SK-N-SH (cell line): ENCODE measurements at regions not wholly inside any gene's neighbourhood (a gene's known extent, or its start where the extent isn't known, plus 50 kb on each side); places are given as distances from the start of the nearest gene placed in this dataset.

Experiments
- CTCF ChIA-PET: fragments of 300-600, 350-600 bp; formaldehyde crosslinking; extraction: SDS; loops from one replicate; lab custom pipeline; 2021; lab: Yijun Ruan, JAX
- POLR2A ChIA-PET: fragments of 350-600 bp; sonication (Branson Sonifier 250); formaldehyde crosslinking; extraction: SDS; loops from one replicate; lab custom pipeline; 2020; ENCODE audit warnings: antibody characterized with exemption, inconsistent platforms; lab: Yijun Ruan, JAX
- DNase-seq: peaks from one replicate; pipeline ENCODE4 v3.0.0; 2012
- H2AFZ ChIP-seq: fragments of 200-600 bp; sonication (generic); 2 replicates; pipeline ENCODE4 v1.8.1; 2016; ENCODE audit warnings: antibody characterized with exemption, mild to moderate bottlenecking, low read depth
- H3F3A ChIP-seq: fragments of 200-600 bp; sonication (generic); replicated peaks from 2 replicates; pipeline ENCODE3; 2016; ENCODE audit warnings: antibody characterized with exemption, mild to moderate bottlenecking; ENCODE audit not compliant: insufficient read depth
- H3K27ac ChIP-seq, 2 experiments: fragments of 200-500 bp in 1 of 2; fragments of 200-600 bp in 1 of 2; sonication (Bioruptor generic) in 1 of 2; sonication (generic), shearing (Covaris generic) in 1 of 2; 2 replicates each; pipeline versions ENCODE4 v1.5.1 to v1.6.1; 2014 to 2016; ENCODE audit warnings: low read depth in 2 of 2, inconsistent platforms in 1 of 2, low read length in 1 of 2, mild to moderate bottlenecking in 1 of 2, mixed read lengths in 1 of 2
- H3K27me3 ChIP-seq: fragments of 200-600 bp; sonication (generic), shearing (Covaris generic); 2 replicates; pipeline ENCODE4 v1.6.1; 2016; ENCODE audit warnings: mixed run types; ENCODE audit not compliant: insufficient read depth
- H3K36me3 ChIP-seq, 2 experiments: fragments of 200-500 bp in 1 of 2; fragments of 200-600 bp in 1 of 2; sonication (Bioruptor generic) in 1 of 2; sonication (generic) in 1 of 2; replicated peaks in 1 of 2; 2 replicates each; pipeline versions ENCODE3 to v1.5.1; 2014 to 2016; ENCODE audit warnings: low read length in 1 of 2, mild to moderate bottlenecking in 1 of 2; ENCODE audit not compliant: insufficient read depth in 2 of 2, control insufficient read depth in 1 of 2
- H3K4me1 ChIP-seq, 2 experiments: fragments of 200-500 bp in 1 of 2; fragments of 200-600 bp in 1 of 2; sonication (Bioruptor generic) in 1 of 2; sonication (generic), shearing (Covaris generic) in 1 of 2; 2 replicates each; pipeline versions ENCODE4 v1.5.1 to v1.6.1; 2014 to 2016; ENCODE audit warnings: low read depth in 1 of 2, low read length in 1 of 2, mixed run types in 1 of 2; ENCODE audit not compliant: insufficient read depth in 2 of 2, control insufficient read depth in 1 of 2
- H3K4me2 ChIP-seq: fragments of 200-600 bp; sonication (generic), shearing (Covaris generic); 2 replicates; pipeline ENCODE4 v1.6.1; 2017; ENCODE audit warnings: mixed run types
- H3K4me3 ChIP-seq, 2 experiments: fragments of 200-500 bp in 1 of 2; fragments of 200-600 bp in 1 of 2; sonication (Bioruptor generic) in 1 of 2; sonication (generic), shearing (Covaris generic) in 1 of 2; 2 replicates each; pipeline versions ENCODE4 v1.5.1 to v1.8.1; 2014 to 2016; ENCODE audit warnings: low read depth in 2 of 2, inconsistent platforms in 1 of 2, low read length in 1 of 2, mild to moderate bottlenecking in 1 of 2, mixed read lengths in 1 of 2, moderate library complexity in 1 of 2
- H3K79me2 ChIP-seq: fragments of 200-600 bp; sonication (generic); 2 replicates; pipeline ENCODE4 v1.8.1; 2017; ENCODE audit warnings: mild to moderate bottlenecking; ENCODE audit not compliant: insufficient read depth
- H3K9ac ChIP-seq: fragments of 200-600 bp; sonication (generic); 2 replicates; pipeline ENCODE4 v1.6.1; 2017; ENCODE audit warnings: mixed run types
- H3K9me2 ChIP-seq: fragments of 200-600 bp; sonication (generic); 2 replicates; pipeline ENCODE4 v1.6.1; 2017; ENCODE audit warnings: mixed run types
- H3K9me3 ChIP-seq: fragments of 200-600 bp; sonication (generic); 2 replicates; pipeline ENCODE4 v1.6.1; 2017; ENCODE audit warnings: mixed run types, mild to moderate bottlenecking, moderate library complexity
- H4K20me1 ChIP-seq: fragments of 200-600 bp; sonication (generic); 2 replicates; pipeline ENCODE4 v1.6.1; 2017; ENCODE audit warnings: mild to moderate bottlenecking, mixed run types; ENCODE audit not compliant: insufficient read depth
- CHD2 ChIP-seq: fragments of 150-350 bp; IDR thresholded peaks from 2 replicates; pipeline ENCODE4 v1.6.1; 2018; ENCODE audit warnings: low read length; ENCODE audit not compliant: partially characterized antibody
- EZH2phosphoT487 ChIP-seq: fragments of 200-600 bp; sonication (generic); IDR thresholded peaks from 2 replicates; pipeline ENCODE4 v1.6.1; 2017; ENCODE audit warnings: low read depth, mixed run types, mild to moderate bottlenecking, antibody characterized with exemption, moderate library complexity, borderline replicate concordance
- FOSL2 ChIP-seq: IDR thresholded peaks from 2 replicates; pipeline ENCODE4 v1.4.0; 2012; ENCODE audit warnings: low read depth, mild to moderate bottlenecking, moderate library complexity, borderline replicate concordance
- FOXJ3 ChIP-seq: sonication (generic); formaldehyde crosslinking; IDR thresholded peaks from 2 replicates; pipeline ENCODE4 v1.5.1; 2020; ENCODE audit warnings: mild to moderate bottlenecking, missing genetic modification reagents
- GATA2 ChIP-seq: sonication (generic); formaldehyde crosslinking; IDR thresholded peaks from 2 replicates; pipeline ENCODE4 v1.5.0; 2020; ENCODE audit warnings: mild to moderate bottlenecking, missing genetic modification reagents
- MEF2A ChIP-seq: IDR thresholded peaks from 2 replicates; pipeline ENCODE4 v1.4.0; 2012; ENCODE audit warnings: low read depth, borderline replicate concordance
- MXI1 ChIP-seq: IDR thresholded peaks from 2 replicates; pipeline ENCODE4 v1.6.1; 2012; ENCODE audit warnings: mild to moderate bottlenecking, low read depth, low read length, improper control_type of control experiment
- NFIC ChIP-seq: IDR thresholded peaks from 2 replicates; pipeline ENCODE4 v1.4.0; 2012; ENCODE audit warnings: borderline replicate concordance
- NRF1 ChIP-seq: IDR thresholded peaks from 2 replicates; pipeline ENCODE4 v1.6.1; 2012; ENCODE audit warnings: low read depth, mild to moderate bottlenecking, low read length
- RCOR1 ChIP-seq: fragments of 150-350 bp; IDR thresholded peaks from 2 replicates; pipeline ENCODE4 v1.6.1; 2017; ENCODE audit warnings: antibody characterized with exemption, low read length
- RFX5 ChIP-seq: IDR thresholded peaks from 2 replicates; pipeline ENCODE4 v1.6.1; 2012; ENCODE audit warnings: mild to moderate bottlenecking, improper control_type of control experiment, low read length
- SIN3A ChIP-seq: IDR thresholded peaks from 2 replicates; pipeline ENCODE4 v1.6.1; 2012; ENCODE audit warnings: low read depth, mild to moderate bottlenecking, low read length, moderate library complexity, borderline replicate concordance
- SMC3 ChIP-seq: IDR thresholded peaks from 2 replicates; pipeline ENCODE4 v1.6.1; 2012; ENCODE audit warnings: low read depth, low read length, improper control_type of control experiment
- TCF12 ChIP-seq: IDR thresholded peaks from 2 replicates; pipeline ENCODE4 v1.4.0; 2012
- TEAD4 ChIP-seq: IDR thresholded peaks from 2 replicates; pipeline ENCODE4 v1.4.0; 2012; ENCODE audit warnings: mild to moderate bottlenecking, borderline replicate concordance; ENCODE audit not compliant: insufficient read depth
- WGBS: methylation state at CpG from one replicate; pipeline ENCODE4 v1.1.6; 2017; ENCODE audit warnings: low lambda C conversion rate; 5-methylcytosine and 5-hydroxymethylcytosine counted together
- TF ChIP-seq, protein P1 (sequence below): IDR thresholded peaks from 2 replicates; pipeline ENCODE4 v1.4.0; 2012; ENCODE audit warnings: low read depth
- TF ChIP-seq, protein P2 (sequence below): fragments of 150-350 bp; IDR thresholded peaks from 2 replicates; pipeline ENCODE4 v1.6.1; 2017; ENCODE audit warnings: antibody characterized with exemption, low read length, low read depth, borderline replicate concordance
- TF ChIP-seq, protein P3 (sequence below): IDR thresholded peaks from 2 replicates; pipeline ENCODE4; 2012

DNA sequence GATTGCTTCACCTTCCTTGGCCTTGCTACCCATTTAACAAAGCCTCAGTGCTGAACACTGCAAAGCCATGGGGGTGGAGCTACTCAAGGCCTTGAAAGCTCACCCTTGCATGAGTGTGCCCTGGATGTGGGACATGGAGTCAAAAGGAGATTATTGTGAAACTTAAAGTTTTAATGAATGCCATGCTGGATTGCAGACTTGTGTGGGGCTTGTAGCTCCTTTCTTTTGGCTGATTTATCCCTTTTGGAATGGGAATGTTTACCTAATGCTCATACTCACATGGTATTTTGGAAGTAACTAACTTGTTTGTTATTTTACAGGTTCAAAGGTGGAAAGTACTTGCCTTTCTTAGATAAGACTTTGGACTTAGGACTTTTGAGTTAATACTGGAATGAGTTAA, 538.5 kb upstream of the NECTIN3 start:
- Histone ChIP-seq H3K36me3 (no peaks in the 10 kb centered on the region), H2AFZ (no peak overlapping the region), H3K9ac (no peak overlapping the region), H3K4me3 (no peak overlapping the region), H3K27me3 (no peaks in the 10 kb centered on the region), H4K20me1 (no peaks in the 10 kb centered on the region), H3F3A (peaks cover under 1% of the 10 kb centered on the region), H3K27ac (no peak overlapping the region), H3K9me2 (no peaks in the 10 kb centered on the region), H3K9me3 (no peaks in the 10 kb centered on the region), H3K79me2 (no peaks in the 10 kb centered on the region), H3K4me1 (peaks cover 0 to 2% of the 10 kb centered on the region in 2 experiments; a peak in 1 of 4 replicates), H3K4me2 (no peak overlapping the region)
- TF ChIP-seq MEF2A = no peak
- TF ChIP-seq, protein P1, sequence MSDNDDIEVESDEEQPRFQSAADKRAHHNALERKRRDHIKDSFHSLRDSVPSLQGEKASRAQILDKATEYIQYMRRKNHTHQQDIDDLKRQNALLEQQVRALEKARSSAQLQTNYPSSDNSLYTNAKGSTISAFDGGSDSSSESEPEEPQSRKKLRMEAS = no peak
- no peak for TF ChIP-seq SMC3
- no peak for TF ChIP-seq MXI1
- TF ChIP-seq RCOR1 = no peak
- TF ChIP-seq, protein P2, sequence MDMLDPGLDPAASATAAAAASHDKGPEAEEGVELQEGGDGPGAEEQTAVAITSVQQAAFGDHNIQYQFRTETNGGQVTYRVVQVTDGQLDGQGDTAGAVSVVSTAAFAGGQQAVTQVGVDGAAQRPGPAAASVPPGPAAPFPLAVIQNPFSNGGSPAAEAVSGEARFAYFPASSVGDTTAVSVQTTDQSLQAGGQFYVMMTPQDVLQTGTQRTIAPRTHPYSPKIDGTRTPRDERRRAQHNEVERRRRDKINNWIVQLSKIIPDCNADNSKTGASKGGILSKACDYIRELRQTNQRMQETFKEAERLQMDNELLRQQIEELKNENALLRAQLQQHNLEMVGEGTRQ = no peak
- TF ChIP-seq TCF12 = no peak
- no peak for TF ChIP-seq RFX5
- TF ChIP-seq EZH2phosphoT487 = no peak
- TF ChIP-seq FOSL2 = no peak
- TF ChIP-seq NRF1 = no peak
- no peak for TF ChIP-seq NFIC
- no peak for TF ChIP-seq FOXJ3
- no peak for TF ChIP-seq CHD2
- TF ChIP-seq SIN3A = no peak
- TF ChIP-seq, protein P3, sequence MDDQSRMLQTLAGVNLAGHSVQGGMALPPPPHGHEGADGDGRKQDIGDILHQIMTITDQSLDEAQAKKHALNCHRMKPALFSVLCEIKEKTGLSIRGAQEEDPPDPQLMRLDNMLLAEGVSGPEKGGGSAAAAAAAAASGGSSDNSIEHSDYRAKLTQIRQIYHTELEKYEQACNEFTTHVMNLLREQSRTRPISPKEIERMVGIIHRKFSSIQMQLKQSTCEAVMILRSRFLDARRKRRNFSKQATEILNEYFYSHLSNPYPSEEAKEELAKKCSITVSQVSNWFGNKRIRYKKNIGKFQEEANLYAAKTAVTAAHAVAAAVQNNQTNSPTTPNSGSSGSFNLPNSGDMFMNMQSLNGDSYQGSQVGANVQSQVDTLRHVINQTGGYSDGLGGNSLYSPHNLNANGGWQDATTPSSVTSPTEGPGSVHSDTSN = no peak
- no peak for TF ChIP-seq TEAD4
- DNase-seq = no peak
- POLR2A ChIA-PET = no interaction called here
- CTCF ChIA-PET = no interaction called here

DNA sequence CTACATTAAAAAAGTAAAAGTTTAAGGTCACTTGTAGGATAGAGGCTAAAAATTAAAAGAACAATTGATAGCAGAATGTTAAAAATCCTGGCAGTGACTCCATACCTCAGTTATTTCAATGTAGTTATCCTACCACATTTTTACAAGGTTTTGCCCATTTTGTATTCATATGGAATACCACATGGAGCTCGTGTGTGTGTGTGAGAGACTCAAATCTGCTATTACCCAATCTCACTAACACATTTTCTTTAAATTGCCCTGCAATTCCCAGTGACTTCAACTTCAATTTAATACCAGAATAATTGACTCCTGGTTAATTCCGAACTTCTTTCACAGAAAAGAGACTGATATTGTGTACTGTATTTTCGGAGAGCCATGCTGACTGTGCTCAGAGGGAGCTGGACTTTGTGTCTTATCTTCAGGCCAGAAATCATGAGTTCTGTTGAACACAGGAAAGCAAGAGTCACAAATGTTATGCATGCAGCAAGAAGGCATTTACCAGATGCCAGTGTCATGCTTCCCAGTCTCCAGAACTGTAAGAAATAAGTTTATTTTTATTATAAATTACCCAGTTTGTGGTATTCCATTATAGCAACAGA, 529.0 kb upstream of the NECTIN3 start:
- CTCF ChIA-PET = no interaction called here
- Histone ChIP-seq H3K4me3 (no peak overlapping the region), H3K79me2 (no peaks in the 10 kb centered on the region), H2AFZ (peak overlapping the region; percentile 78), H3K27me3 (no peaks in the 10 kb centered on the region), H3K27ac (no peak overlapping the region), H3K9ac (no peak overlapping the region), H3K4me2 (no peak overlapping the region), H3F3A (no peaks in the 10 kb centered on the region), H3K9me3 (no peaks in the 10 kb centered on the region), H3K4me1 (no peaks in the 10 kb centered on the region), H3K36me3 (no peaks in the 10 kb centered on the region), H4K20me1 (no peaks in the 10 kb centered on the region), H3K9me2 (no peaks in the 10 kb centered on the region)
- POLR2A ChIA-PET = no interaction called here
- WGBS = 74% methylated on average over 3 of the region's 3 CpGs
- no peak for TF ChIP-seq GATA2
- no peak for DNase-seq
